HK-2 (cell line): ENCODE measurements at regions not wholly inside any gene's neighbourhood (a gene's known extent, or its start where the extent isn't known, plus 50 kb on each side); places are given as distances from the start of the nearest gene placed in this dataset.

Source experiments
- DNase-seq: peaks from one replicate; pipeline ENCODE4 v3.0.0-alpha.2; 2018; ENCODE audit not compliant: unreplicated experiment

GRCh38 chr1:113265196-113265595 lies 125.1 kb upstream of the MAGI3 start:
- DNase-seq, result no peak

DNA sequence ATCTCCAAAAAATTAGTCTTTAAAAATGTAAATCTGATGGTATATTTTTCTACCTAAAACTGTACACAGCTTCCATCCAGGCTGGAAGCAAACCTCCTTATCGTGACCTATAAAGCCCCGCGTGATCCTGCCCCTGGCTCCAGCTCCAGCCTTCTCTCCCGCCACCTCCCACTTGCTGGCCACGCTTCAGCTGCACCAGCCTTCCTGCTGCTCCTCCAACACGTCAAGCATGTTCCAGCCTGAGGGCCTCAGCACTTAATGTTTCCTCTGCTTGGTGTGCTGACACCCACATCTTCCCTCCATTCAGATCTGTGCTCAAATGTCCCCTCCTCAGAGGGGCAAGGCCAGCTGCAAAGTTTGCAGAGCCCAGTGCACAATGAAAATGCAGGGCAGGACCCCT lies 123.5 kb upstream of the MAGI3 start:
- no peak for DNase-seq

DNA sequence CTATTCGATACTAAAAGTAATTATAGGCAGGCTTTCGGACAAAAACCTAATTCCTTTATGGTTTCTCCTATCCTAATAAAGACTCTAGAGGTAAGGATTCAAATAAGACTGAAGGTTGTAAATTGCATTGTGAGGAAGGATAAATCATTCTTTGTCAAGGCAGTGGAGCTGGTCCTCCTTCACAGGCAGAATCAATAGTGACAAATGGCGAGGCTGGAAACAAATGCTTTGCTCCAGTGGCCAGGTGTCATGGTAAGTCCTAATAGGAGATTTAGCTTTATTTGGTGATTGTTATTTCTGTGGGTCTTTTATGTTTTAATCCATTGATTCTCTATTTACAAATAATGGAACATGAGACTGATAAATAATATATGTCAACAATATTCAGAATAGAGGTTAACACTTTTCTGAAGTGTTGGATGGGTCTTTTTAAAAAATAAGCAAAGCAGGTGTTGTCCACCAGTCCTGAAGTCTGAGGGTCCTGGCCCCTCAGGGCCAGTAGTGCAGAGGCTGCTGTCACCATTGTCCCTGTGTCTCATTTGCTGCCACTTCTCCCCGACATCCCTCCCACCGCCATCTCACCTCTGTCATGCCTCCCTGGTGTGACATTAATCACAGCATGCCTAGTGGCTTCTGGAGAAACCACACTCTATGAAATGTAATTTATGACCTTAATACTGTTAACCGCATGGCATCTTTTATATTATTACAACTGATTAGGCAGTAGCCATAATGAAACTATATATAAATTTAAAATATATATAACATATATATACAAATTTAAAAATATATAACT lies 120.9 kb upstream of the MAGI3 start:
- no peak for DNase-seq

DNA sequence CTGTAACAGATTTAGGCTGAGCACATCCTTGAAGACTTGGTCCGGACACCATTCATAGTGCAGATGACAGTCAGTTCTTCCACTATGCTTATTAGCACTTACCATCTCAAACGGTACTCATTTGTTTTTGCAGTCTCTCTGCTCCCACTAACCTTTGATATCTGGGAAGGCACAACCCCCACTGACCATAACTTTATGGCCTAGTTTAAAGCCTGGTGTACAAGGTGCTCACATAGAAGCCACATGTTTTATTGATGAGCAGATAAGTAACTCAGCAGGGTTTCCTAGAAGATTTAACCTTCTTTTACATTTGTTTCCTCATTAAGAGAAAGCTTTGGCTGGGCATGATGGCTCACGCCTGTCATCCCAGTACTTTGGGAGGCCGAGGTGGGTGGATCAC lies 119.3 kb upstream of the MAGI3 start:
- no peak for DNase-seq

DNA sequence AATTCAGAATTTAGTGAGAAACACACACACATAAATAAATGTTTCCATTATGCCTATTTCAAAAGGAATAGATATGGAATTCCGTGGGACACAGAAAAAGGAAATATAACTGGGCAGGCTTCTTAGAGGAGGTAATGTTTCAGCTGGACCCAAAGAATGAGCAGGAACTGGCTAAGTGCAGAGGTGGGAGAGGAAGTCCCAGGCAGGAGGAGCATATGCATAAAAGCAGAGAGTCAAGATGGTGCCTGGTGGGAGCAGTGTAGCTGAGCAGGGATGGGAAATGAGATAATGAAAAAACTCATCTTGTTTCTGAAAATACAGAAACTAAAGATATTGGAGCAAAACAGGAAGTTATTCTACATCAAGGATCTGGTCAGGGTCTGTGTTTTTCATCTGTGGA lies 115.2 kb upstream of the MAGI3 start:
- no peak for DNase-seq

DNA sequence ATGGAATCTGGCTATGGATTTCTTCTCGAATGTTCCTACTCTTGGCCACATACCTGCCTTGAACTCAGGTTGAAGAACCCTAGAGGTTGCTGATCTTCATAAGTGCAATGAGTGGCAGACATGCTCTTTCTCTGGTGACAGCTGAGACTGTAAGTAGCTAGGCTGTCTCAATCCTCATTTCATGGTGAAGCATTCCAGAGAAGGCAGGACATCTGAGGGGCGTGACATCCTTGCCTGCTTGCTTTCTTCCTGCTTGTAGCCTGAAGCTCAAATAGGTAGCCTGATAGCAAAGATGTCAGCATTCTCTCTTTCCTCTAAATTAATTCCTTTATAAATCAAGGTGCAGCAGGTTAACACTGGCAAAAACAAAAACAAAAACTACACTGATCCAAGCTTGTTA lies 114.6 kb upstream of the MAGI3 start:
- no peak for DNase-seq

- no peak for DNase-seq
Measured at GRCh38 chr1:113276507-113276906, 113.8 kb upstream of the MAGI3 start.

GRCh38 chr1:113278371-113278770 lies 111.9 kb upstream of the MAGI3 start:
- DNase-seq, result no peak

GRCh38 chr1:113278777-113279176 lies 111.5 kb upstream of the MAGI3 start:
- DNase-seq, result no peak

- no peak for DNase-seq
Measured at GRCh38 chr1:113279776-113280391, 110.4 kb upstream of the MAGI3 start.

DNA sequence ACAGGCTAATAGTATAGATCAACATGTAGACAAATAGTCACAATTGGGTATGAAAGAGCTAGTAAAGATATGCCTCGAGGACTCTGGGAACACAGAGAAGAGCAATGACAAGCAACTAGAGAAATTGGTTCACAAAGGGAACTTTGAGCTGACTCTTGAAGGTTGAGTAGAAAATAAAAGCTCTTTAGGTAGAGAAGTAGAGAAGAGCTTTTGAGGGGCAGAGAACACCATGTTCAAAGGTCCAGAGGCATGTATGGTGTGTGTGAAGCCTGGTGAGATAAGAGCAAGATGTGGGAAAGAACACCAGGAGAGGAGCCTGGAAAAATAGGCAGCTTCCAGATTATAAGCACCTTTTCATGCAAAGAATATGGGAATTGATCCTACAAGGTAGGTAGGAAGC lies 109.7 kb upstream of the MAGI3 start:
- no peak for DNase-seq

DNA sequence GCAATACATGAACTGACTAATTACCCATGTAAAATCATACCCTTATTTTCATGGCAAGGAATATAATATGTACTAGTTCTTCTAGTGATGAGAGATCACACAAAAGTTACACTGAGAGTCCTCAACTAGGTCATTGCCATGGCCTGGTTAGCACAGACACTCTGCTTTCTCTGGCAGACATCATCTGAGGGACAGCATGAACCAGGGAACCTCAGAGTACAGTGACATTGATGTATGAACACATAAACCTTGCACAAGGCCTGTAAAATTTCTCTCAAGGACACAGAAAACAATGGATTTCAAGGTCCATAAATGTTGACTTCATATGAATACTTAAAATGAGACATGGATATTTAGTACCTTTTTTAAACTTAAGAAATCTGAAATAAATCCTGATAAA lies 108.8 kb upstream of the MAGI3 start:
- no peak for DNase-seq

- no peak for DNase-seq
Measured at GRCh38 chr1:113282008-113282892, 108.1 kb upstream of the MAGI3 start.

- DNase-seq, result no peak
Measured at GRCh38 chr1:113282893-113283285, 107.4 kb upstream of the MAGI3 start.

DNA sequence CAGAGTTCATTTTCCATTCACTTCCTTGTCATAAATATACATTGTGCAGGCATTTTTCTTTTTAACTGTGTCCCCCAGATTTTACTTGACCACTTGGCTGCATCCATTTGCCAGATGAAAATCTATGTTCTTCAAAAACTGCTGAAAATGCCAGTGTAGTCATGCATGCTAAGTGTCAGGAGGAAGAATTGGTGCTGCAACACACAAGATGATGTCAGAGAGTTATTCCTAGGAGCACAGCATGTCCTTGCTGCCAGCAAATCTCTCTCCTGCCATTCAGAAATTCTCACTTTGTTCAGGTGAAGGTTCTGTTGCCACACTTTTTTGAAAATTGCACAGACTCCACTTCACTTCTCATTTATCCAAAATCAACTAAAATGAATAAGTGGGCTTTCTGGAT lies 106.4 kb upstream of the MAGI3 start:
- no peak for DNase-seq

DNA sequence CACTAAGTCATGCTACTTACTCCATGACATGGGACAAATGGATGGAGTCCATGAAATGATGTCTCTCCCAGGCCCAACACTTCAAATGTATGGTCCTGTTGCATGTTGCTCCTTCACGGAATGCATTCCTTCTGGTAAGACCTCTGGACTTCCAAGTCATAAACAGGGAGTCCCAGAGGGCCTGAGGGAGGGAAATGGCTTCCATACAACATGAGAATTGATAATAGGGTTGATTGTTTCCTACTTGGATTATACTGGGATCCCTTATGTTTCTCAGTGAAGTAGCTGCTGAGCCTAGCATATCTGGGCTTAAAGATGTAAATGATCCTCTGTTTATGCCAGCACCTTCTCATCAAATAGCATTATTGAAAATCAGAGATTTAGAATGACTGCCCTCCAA lies 104.2 kb upstream of the MAGI3 start:
- no peak for DNase-seq

DNA sequence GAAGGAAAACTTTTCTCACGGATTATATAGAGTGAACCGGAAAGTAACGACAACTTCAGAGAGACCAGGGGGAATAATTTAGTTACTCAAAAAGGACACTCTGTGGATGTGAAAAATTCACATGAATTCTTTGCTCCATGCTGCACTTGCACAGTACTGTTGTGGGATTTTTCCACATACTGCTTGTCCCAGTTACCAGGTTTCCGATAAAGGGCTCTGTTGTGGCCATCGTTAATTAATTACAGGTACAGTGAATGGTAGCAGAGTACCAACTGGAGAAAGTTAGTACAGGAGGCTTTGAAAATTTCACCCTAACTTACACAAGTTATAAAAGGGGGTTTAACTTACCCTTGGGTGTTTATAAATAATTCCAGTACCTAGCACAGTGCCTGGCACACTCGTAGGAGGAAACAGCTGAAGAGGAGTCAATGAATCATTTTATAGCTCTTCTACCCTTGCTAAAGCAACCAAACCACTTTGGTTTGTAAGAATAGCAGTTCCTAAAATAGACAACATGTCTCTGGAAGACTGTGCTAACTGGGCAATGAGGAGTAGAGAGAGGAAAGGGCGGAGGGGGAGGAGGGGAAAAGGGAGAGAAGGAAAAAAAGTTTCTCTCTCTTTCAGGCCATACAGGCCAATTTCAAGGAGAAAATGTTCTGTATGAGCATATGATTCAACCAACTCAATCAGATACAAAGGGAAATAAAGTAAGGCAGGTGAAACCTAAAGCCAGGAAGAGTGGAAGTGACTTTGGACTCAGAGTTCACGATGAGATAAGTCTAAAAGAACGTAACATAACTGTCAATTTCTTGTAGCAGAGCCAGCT lies 98.3 kb upstream of the MAGI3 start:
- DNase-seq, result no peak

- no peak for DNase-seq
Measured at GRCh38 chr1:113292603-113293255, 97.6 kb upstream of the MAGI3 start.

- no peak for DNase-seq
Measured at GRCh38 chr1:113293256-113293626, 97.1 kb upstream of the MAGI3 start.

DNA sequence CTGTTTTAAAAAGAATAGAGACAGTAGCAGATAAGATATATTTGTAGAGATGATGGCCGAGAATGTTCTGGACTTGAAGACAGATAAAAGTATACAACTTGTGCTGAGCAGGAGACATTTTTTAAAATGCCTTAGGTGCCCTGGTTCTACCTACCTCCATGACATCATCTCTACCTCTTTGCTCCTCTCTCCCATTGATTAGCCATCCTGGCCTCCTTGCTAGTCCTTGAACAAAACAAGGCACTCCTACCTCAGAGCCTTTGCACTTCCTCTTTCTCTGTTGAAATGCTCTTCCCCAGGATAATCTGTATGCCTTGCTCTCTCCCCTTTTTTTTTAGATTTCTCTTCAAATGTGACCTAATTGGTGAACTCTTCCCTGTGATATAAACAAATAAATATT lies 92.6 kb upstream of the MAGI3 start:
- DNase-seq, result no peak

- DNase-seq, result no peak
Measured at GRCh38 chr1:113298941-113299340, 91.4 kb upstream of the MAGI3 start.
